Endometrial microvascular endothelial cells (primary cell): ENCODE measurements at regions not wholly inside any gene's neighbourhood (a gene's known extent, or its start where the extent isn't known, plus 50 kb on each side); places are given as distances from the start of the nearest gene placed in this dataset.

ENCODE experiments used
- in situ Hi-C: cut with HindIII; loops from 2 replicates; pipeline ENCODE4 v1.10.0; 2017; ENCODE audit warnings: low sequenced_read_pairs, low pct_unique_long_range_greater_than_20kb; ENCODE audit errors: inconsistent ontology term

GRCh38 chr14:104359301-104359968, 220.1 kb upstream of the C14orf180 start:
- in situ Hi-C loops, result no loop called here

- in situ Hi-C loops, result no loop called here
These were observed 219.6 kb upstream of the C14orf180 start for GRCh38 chr14:104359969-104360442.

- in situ Hi-C loops, result no loop called here
These were observed 219.1 kb upstream of the C14orf180 start for GRCh38 chr14:104360501-104360900.

- in situ Hi-C loops, result no loop called here
These were observed 218.4 kb upstream of the C14orf180 start for GRCh38 chr14:104361101-104361591.

GRCh38 chr14:104361921-104362681, 217.5 kb upstream of the C14orf180 start:
- in situ Hi-C loops, result no loop called here

- in situ Hi-C loops, result no loop called here
These were observed 216.6 kb upstream of the C14orf180 start for GRCh38 chr14:104362761-104363605.

GRCh38 chr14:104363891-104364760, 215.4 kb upstream of the C14orf180 start:
- in situ Hi-C loops, result no loop called here

- in situ Hi-C loops, result no loop called here
These were observed 214.7 kb upstream of the C14orf180 start for GRCh38 chr14:104364830-104365229.

- in situ Hi-C loops, result no loop called here
These were observed 212.4 kb upstream of the C14orf180 start for GRCh38 chr14:104366931-104367865.

GRCh38 chr14:104367866-104368750, 211.5 kb upstream of the C14orf180 start:
- in situ Hi-C loops, result no loop called here

- in situ Hi-C loops, result no loop called here
These were observed 210.8 kb upstream of the C14orf180 start for GRCh38 chr14:104368751-104369100.

- in situ Hi-C loops, result no loop called here
These were observed 210.4 kb upstream of the C14orf180 start for GRCh38 chr14:104369208-104369607.

- in situ Hi-C loops, result no loop called here
These were observed 209.2 kb upstream of the C14orf180 start for GRCh38 chr14:104370256-104370870.

- in situ Hi-C loops, result no loop called here
These were observed 208.5 kb upstream of the C14orf180 start for GRCh38 chr14:104371031-104371430.

GRCh38 chr14:104371917-104372316, 207.6 kb upstream of the C14orf180 start:
- in situ Hi-C loops, result no loop called here

- in situ Hi-C loops, result no loop called here
These were observed 207.0 kb upstream of the C14orf180 start for GRCh38 chr14:104372390-104373054.
